ENCODE measurements at regions not wholly inside any gene's neighbourhood (a gene's known extent, or its start where the extent isn't known, plus 50 kb on each side); places are given as distances from the start of the nearest gene placed in this dataset.

GRCh38 chr6:20349225-20349624 lies 52.5 kb upstream of the E2F3 start:
- CTCF ChIA-PET, result no interaction called here
- TF ChIP-seq BHLHE40 (IDR thresholded peaks at IDR 0.05; ENCODE audit: borderline replicate concordance), result no peak
- no peak for TF ChIP-seq FOXK2 (IDR thresholded peaks at IDR 0.05)
- TF ChIP-seq PKNOX1 (IDR thresholded peaks at IDR 0.05), result no peak
- TF ChIP-seq TARDBP (IDR thresholded peaks at IDR 0.05), result no peak
- no peak for TF ChIP-seq HDGF (IDR thresholded peaks at IDR 0.05; ENCODE audit: borderline replicate concordance)
- no peak for TF ChIP-seq ARNT (IDR thresholded peaks at IDR 0.05)
- TF ChIP-seq CTBP1 (IDR thresholded peaks at IDR 0.05; ENCODE audit: borderline replicate concordance), result no peak
- no peak for TF ChIP-seq LEF1 (IDR thresholded peaks at IDR 0.05; ENCODE audit: borderline replicate concordance)
- TF ChIP-seq SP1 (IDR thresholded peaks at IDR 0.05), result no peak
- POLR2A ChIA-PET, result no interaction called here
- no peak for DNase-seq (ENCODE audit: extremely low spot score)

GRCh38 chr6:20350215-20350614 lies 51.5 kb upstream of the E2F3 start:
- ChIA-PET POLR2A (no interaction called here), CTCF (no interaction called here)
- no peak for TF ChIP-seq SP1 (IDR thresholded peaks at IDR 0.05)
- DNase-seq (ENCODE audit: extremely low spot score), result no peak

- DNase-seq (ENCODE audit: extremely low spot score), result no peak
- POLR2A ChIA-PET, result no interaction called here
- CTCF ChIA-PET, result interaction anchor here (0.6 kb wide), 1 partner anchor 224 kb away, joined by 3 read pairs; no protein-coding TSS in a partner anchor
- TF ChIP-seq BHLHE40 (IDR thresholded peaks at IDR 0.05; ENCODE audit: borderline replicate concordance), result no peak
- no peak for TF ChIP-seq TARDBP (IDR thresholded peaks at IDR 0.05)
- no peak for TF ChIP-seq L3MBTL2 (conservative IDR thresholded peaks at IDR 0.05)
- no peak for TF ChIP-seq FOXA1 (IDR thresholded peaks at IDR 0.05)
- TF ChIP-seq NFRKB (IDR thresholded peaks at IDR 0.05), result no peak
- no peak for TF ChIP-seq PKNOX1 (IDR thresholded peaks at IDR 0.05)
- TF ChIP-seq ZNF384 (IDR thresholded peaks at IDR 0.05), result no peak
- no peak for TF ChIP-seq CTBP1 (IDR thresholded peaks at IDR 0.05; ENCODE audit: borderline replicate concordance)
- no peak for TF ChIP-seq SUZ12 (IDR thresholded peaks at IDR 0.05)
- TF ChIP-seq ARNT (IDR thresholded peaks at IDR 0.05), result no peak
- no peak for TF ChIP-seq FOXM1 (IDR thresholded peaks at IDR 0.05; ENCODE audit: borderline replicate concordance)
- no peak for TF ChIP-seq SP1 (IDR thresholded peaks at IDR 0.05)
- no peak for TF ChIP-seq LEF1 (IDR thresholded peaks at IDR 0.05; ENCODE audit: borderline replicate concordance)
- no peak for TF ChIP-seq FOXK2 (IDR thresholded peaks at IDR 0.05)
- TF ChIP-seq ELF4 (IDR thresholded peaks at IDR 0.05), result no peak
- TF ChIP-seq HDGF (IDR thresholded peaks at IDR 0.05; ENCODE audit: borderline replicate concordance), result no peak
Observed at GRCh38 chr6:20351534-20351933, 50.1 kb upstream of the E2F3 start.

All from HEK293T (cell line).